Neural progenitor cell (in vitro differentiated cells): ENCODE measurements at regions not wholly inside any gene's neighbourhood (a gene's known extent, or its start where the extent isn't known, plus 50 kb on each side); places are given as distances from the start of the nearest gene placed in this dataset.

ENCODE experiments used
- DNase-seq: peaks from one replicate; pipeline ENCODE4 v3.0.0-alpha.2; 2016; ENCODE audit warnings: low spot score
- H2AFZ ChIP-seq: fragments of 200-600 bp; sonication (generic); replicated peaks from 2 replicates; pipeline ENCODE4 v1.6.1; 2016; ENCODE audit warnings: antibody characterized with exemption
- H3F3A ChIP-seq: fragments of 200-600 bp; sonication (generic); 2 replicates; pipeline ENCODE4 v1.6.1; 2016; ENCODE audit warnings: antibody characterized with exemption, low read depth
- H3K27ac ChIP-seq: fragments of 200-600 bp; sonication (generic); 2 replicates; pipeline ENCODE4 v1.5.1; 2016; ENCODE audit warnings: mild to moderate bottlenecking
- H3K27me3 ChIP-seq: fragments of 200-600 bp; sonication (generic); 2 replicates; pipeline ENCODE4 v1.6.1; 2016; ENCODE audit warnings: mild to moderate bottlenecking, moderate library complexity
- H3K36me3 ChIP-seq: fragments of 200-600 bp; sonication (generic); 2 replicates; pipeline ENCODE4 v1.5.1; 2016
- H3K4me1 ChIP-seq: fragments of 200-600 bp; sonication (generic); 2 replicates; pipeline ENCODE4 v1.6.1; 2016; ENCODE audit warnings: mixed run types
- H3K4me2 ChIP-seq: fragments of 200-600 bp; sonication (generic); 2 replicates; pipeline ENCODE4 v1.6.1; 2016
- H3K4me3 ChIP-seq: fragments of 200-600 bp; sonication (generic); 2 replicates; pipeline ENCODE4 v1.5.1; 2016
- H3K79me2 ChIP-seq: fragments of 200-600 bp; sonication (generic); 2 replicates; pipeline ENCODE4 v1.6.1; 2016; ENCODE audit warnings: low read depth
- H3K9ac ChIP-seq: fragments of 200-600 bp; sonication (generic); 2 replicates; pipeline ENCODE4 v1.6.1; 2016
- H3K9me3 ChIP-seq: fragments of 200-600 bp; sonication (generic); 2 replicates; pipeline ENCODE4 v1.5.1; 2016; ENCODE audit warnings: low read depth
- H4K20me1 ChIP-seq: fragments of 200-600 bp; sonication (generic); 2 replicates; pipeline ENCODE4 v1.6.1; 2016; ENCODE audit warnings: low read depth
- H3K27ac Mint-ChIP-seq: 3 replicates; pipeline ENCODE4 v1.8.0; 2021; ENCODE audit warnings: mixed read lengths
- H3K27me3 Mint-ChIP-seq: 2 replicates; pipeline ENCODE4 v1.8.0; 2022; ENCODE audit warnings: low read depth, mild to moderate bottlenecking, inconsistent platforms, moderate library complexity, mixed read lengths; ENCODE audit not compliant: insufficient read depth
- H3K36me3 Mint-ChIP-seq: 3 replicates; pipeline ENCODE4 v1.8.0; 2021; ENCODE audit warnings: mixed read lengths
- H3K4me1 Mint-ChIP-seq: 3 replicates; pipeline ENCODE4 v1.8.0; 2021; ENCODE audit warnings: mixed read lengths
- H3K4me3 Mint-ChIP-seq: 3 replicates; pipeline ENCODE4 v1.8.0; 2021; ENCODE audit warnings: mild to moderate bottlenecking, moderate library complexity, mixed read lengths
- H3K9me3 Mint-ChIP-seq: 3 replicates; pipeline ENCODE4 v1.8.0; 2020; ENCODE audit warnings: mixed read lengths
- EZH2 ChIP-seq: fragments of 200-600 bp; sonication (generic); IDR thresholded peaks from 2 replicates; pipeline ENCODE4 v1.6.1; 2017; ENCODE audit warnings: antibody characterized with exemption, mild to moderate bottlenecking, moderate library complexity
- EZH2phosphoT487 ChIP-seq: fragments of 200-600 bp; sonication (generic); IDR thresholded peaks from 2 replicates; pipeline ENCODE4 v1.6.1; 2017; ENCODE audit warnings: antibody characterized with exemption
- TF ChIP-seq, protein P1 (sequence below): fragments of 200-600 bp; sonication (generic); IDR thresholded peaks from 2 replicates; pipeline ENCODE4 v1.5.1; 2017; ENCODE audit warnings: antibody characterized with exemption, mild to moderate bottlenecking

- peaks cover 2% of the 10 kb centered on the region for H3K27me3 Mint-ChIP-seq
- no peak overlapping the region for H3K27ac Mint-ChIP-seq
- Histone ChIP-seq H3K4me3 (no peak overlapping the region), H3K4me1 (no peaks in the 10 kb centered on the region), H4K20me1 (no peaks in the 10 kb centered on the region), H3K27me3 (no peaks in the 10 kb centered on the region), H3K27ac (no peak overlapping the region), H3K4me2 (no peak overlapping the region), H3K36me3 (no peaks in the 10 kb centered on the region), H2AFZ (no peak overlapping the region), H3K9me3 (no peaks in the 10 kb centered on the region), H3K9ac (no peak overlapping the region), H3F3A (no peaks in the 10 kb centered on the region), H3K79me2 (no peaks in the 10 kb centered on the region)
- peaks cover 2% of the 10 kb centered on the region for H3K9me3 Mint-ChIP-seq
- no peaks in the 10 kb centered on the region for H3K36me3 Mint-ChIP-seq
- no peak for DNase-seq
- H3K4me1 Mint-ChIP-seq, result peaks cover 14% of the 10 kb centered on the region
- TF ChIP-seq EZH2phosphoT487, result no peak
- TF ChIP-seq, protein P1, sequence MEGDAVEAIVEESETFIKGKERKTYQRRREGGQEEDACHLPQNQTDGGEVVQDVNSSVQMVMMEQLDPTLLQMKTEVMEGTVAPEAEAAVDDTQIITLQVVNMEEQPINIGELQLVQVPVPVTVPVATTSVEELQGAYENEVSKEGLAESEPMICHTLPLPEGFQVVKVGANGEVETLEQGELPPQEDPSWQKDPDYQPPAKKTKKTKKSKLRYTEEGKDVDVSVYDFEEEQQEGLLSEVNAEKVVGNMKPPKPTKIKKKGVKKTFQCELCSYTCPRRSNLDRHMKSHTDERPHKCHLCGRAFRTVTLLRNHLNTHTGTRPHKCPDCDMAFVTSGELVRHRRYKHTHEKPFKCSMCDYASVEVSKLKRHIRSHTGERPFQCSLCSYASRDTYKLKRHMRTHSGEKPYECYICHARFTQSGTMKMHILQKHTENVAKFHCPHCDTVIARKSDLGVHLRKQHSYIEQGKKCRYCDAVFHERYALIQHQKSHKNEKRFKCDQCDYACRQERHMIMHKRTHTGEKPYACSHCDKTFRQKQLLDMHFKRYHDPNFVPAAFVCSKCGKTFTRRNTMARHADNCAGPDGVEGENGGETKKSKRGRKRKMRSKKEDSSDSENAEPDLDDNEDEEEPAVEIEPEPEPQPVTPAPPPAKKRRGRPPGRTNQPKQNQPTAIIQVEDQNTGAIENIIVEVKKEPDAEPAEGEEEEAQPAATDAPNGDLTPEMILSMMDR, result no peak
- TF ChIP-seq EZH2, result no peak
- H3K4me3 Mint-ChIP-seq, result no peak overlapping the region
These were observed 237.0 kb upstream of the LRTM1 start for GRCh38 chr3:55164876-55165275.

DNA sequence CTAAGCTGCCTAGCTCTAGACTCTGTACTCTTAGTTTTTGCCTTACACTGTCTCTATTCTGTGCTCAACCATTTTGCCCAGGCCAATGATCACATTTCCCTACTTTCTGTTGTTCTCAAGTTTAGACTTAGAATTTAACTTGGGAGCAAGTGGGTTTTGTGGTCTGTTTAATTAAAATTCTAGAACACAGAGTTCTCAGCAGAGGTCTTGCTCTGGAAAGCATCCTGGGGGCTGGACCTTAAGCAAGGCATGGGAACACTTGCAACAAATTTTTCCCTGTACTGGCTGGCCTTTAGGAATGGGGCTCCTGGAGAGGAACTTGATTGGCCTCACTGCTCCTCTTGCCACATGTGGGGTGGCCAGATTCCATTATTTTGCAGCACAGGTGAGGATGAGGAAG is 236.3 kb upstream of the LRTM1 start:
- Mint-ChIP-seq H3K4me3 (no peak overlapping the region), H3K9me3 (peaks cover 2% of the 10 kb centered on the region), H3K4me1 (peaks cover 14% of the 10 kb centered on the region), H3K27ac (no peak overlapping the region), H3K27me3 (no peaks in the 10 kb centered on the region), H3K36me3 (no peaks in the 10 kb centered on the region)
- no peak overlapping the region for H3K4me2 ChIP-seq
- TF ChIP-seq, protein P1, result no peak
- TF ChIP-seq EZH2phosphoT487 (no peak), EZH2 (no peak)
- H3K36me3 ChIP-seq, result no peaks in the 10 kb centered on the region
- no peaks in the 10 kb centered on the region for H3K4me1 ChIP-seq
- no peaks in the 10 kb centered on the region for H3F3A ChIP-seq
- no peak for DNase-seq
- H3K27ac ChIP-seq, result no peak overlapping the region
- no peaks in the 10 kb centered on the region for H4K20me1 ChIP-seq
- no peak overlapping the region for H3K4me3 ChIP-seq
- no peaks in the 10 kb centered on the region for H3K27me3 ChIP-seq
- H2AFZ ChIP-seq, result no peak overlapping the region
- H3K79me2 ChIP-seq, result no peaks in the 10 kb centered on the region
- no peak overlapping the region for H3K9ac ChIP-seq
- H3K9me3 ChIP-seq, result no peaks in the 10 kb centered on the region

DNA sequence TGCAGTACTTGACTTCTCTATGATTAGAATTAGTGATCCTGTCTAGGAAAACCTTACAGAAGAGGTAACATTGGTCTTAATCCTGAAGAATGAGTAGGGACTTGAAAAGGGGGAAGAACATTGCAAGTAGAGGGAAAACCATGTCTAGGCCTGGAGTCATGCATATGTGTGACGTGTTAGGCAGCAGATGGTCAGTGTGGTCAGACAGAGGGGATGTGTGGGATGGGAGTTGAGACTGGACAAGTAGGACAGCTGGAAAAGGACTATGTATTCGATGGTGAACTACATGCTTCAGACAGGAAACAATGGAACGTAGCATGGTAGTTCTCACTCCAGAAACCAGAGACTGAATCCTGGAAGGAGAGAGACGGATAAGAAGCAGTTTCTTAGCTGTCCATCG is 235.6 kb upstream of the LRTM1 start:
- no peaks in the 10 kb centered on the region for H3F3A ChIP-seq
- Mint-ChIP-seq H3K4me1 (peaks cover 14% of the 10 kb centered on the region), H3K27ac (no peak overlapping the region), H3K27me3 (no peaks in the 10 kb centered on the region), H3K36me3 (no peaks in the 10 kb centered on the region), H3K9me3 (peaks cover 2% of the 10 kb centered on the region), H3K4me3 (no peak overlapping the region)
- no peaks in the 10 kb centered on the region for H4K20me1 ChIP-seq
- H3K9ac ChIP-seq, result no peak overlapping the region
- no peak overlapping the region for H3K4me3 ChIP-seq
- no peak overlapping the region for H2AFZ ChIP-seq
- no peak overlapping the region for H3K27ac ChIP-seq
- H3K4me2 ChIP-seq, result no peak overlapping the region
- H3K4me1 ChIP-seq, result no peaks in the 10 kb centered on the region
- no peaks in the 10 kb centered on the region for H3K27me3 ChIP-seq
- TF ChIP-seq EZH2 (no peak), EZH2phosphoT487 (no peak)
- TF ChIP-seq, protein P1, result no peak
- H3K79me2 ChIP-seq, result no peaks in the 10 kb centered on the region
- H3K36me3 ChIP-seq, result no peaks in the 10 kb centered on the region
- DNase-seq, result no peak
- H3K9me3 ChIP-seq, result no peaks in the 10 kb centered on the region
